OCI-LY3 (cell line): ENCODE measurements at regions not wholly inside any gene's neighbourhood (a gene's known extent, or its start where the extent isn't known, plus 50 kb on each side); places are given as distances from the start of the nearest gene placed in this dataset.

ENCODE experiments used
- H2AFZ ChIP-seq: fragments of 200-600, 300-600 bp; shearing (Covaris generic); 2 replicates; pipeline ENCODE4 v1.6.0; 2014; ENCODE audit warnings: antibody characterized with exemption, low read depth, low read length
- H3K27ac ChIP-seq: fragments of 200-600, 300-600 bp; sonication (generic); 2 replicates; pipeline ENCODE4 v1.5.1; 2014; ENCODE audit warnings: mild to moderate bottlenecking, low read length, moderate library complexity, mixed read lengths
- H3K27me3 ChIP-seq: fragments of 200-600, 300-600 bp; sonication (generic); 2 replicates; pipeline ENCODE4 v1.6.1; 2014; ENCODE audit warnings: low read depth, low read length, mixed read lengths
- H3K36me3 ChIP-seq: fragments of 200-600, 300-600 bp; sonication (generic); replicated peaks from 2 replicates; pipeline ENCODE3; 2014; ENCODE audit warnings: low read depth, low read length, mixed read lengths
- H3K4me1 ChIP-seq: fragments of 300-600, 200-600 bp; sonication (generic); 2 replicates; pipeline ENCODE4 v1.6.1; 2014; ENCODE audit warnings: low read length, mixed read lengths
- H3K4me2 ChIP-seq: fragments of 200-600, 300-600 bp; sonication (generic); 2 replicates; pipeline ENCODE4 v1.6.1; 2014; ENCODE audit warnings: low read length, mixed read lengths
- H3K4me3 ChIP-seq: fragments of 300-600, 200-600 bp; sonication (generic); 2 replicates; pipeline ENCODE4 v1.5.1; 2014; ENCODE audit warnings: antibody characterized with exemption, mild to moderate bottlenecking, low read length, moderate library complexity
- H3K79me2 ChIP-seq: fragments of 300-600, 200-600 bp; shearing (Covaris generic); 2 replicates; pipeline ENCODE4 v1.6.1; 2014; ENCODE audit warnings: mild to moderate bottlenecking, low read length, mixed read lengths
- H3K9ac ChIP-seq: fragments of 300-600, 200-600 bp; shearing (Covaris generic); 2 replicates; pipeline ENCODE4 v1.6.0; 2014; ENCODE audit warnings: mild to moderate bottlenecking, low read length, moderate library complexity
- H3K9me3 ChIP-seq: fragments of 200-600, 300-600 bp; shearing (Covaris generic); 2 replicates; pipeline ENCODE4 v1.6.1; 2014; ENCODE audit warnings: low read length, mixed read lengths; ENCODE audit not compliant: insufficient read depth
- H4K20me1 ChIP-seq: fragments of 200-600, 300-600 bp; sonication (generic); 2 replicates; pipeline ENCODE4 v1.6.1; 2016; ENCODE audit warnings: low read length, mixed read lengths; ENCODE audit not compliant: insufficient read depth
- EZH2phosphoT487 ChIP-seq: fragments of 200-600 bp; shearing (Covaris generic); IDR thresholded peaks from 2 replicates; pipeline ENCODE4 v1.6.1; 2018; ENCODE audit warnings: antibody characterized with exemption, mixed run types, low read depth
- TF ChIP-seq, protein P1 (sequence below): fragments of 200-600, 300-600 bp; sonication (generic); IDR thresholded peaks from 2 replicates; pipeline ENCODE4 v1.5.1; 2014; ENCODE audit warnings: antibody characterized with exemption, low read length, low read depth

DNA sequence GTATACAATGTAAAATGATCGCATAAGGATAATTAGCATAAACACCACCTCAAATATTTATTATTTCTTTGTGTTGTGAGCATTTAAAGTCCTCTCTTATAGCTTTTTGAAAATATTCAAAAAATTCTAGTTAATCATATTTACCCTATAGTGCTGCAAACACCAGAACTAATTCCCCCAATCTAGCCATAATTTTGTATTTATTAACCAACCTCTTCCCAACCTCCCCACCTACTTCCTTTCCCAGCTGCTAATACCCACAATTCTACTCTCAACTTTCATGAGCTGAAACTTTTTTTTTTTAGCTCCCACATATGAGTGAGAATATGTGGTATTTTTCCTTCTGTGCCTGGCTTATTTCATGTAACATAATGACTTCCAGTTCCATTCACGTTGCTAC lies 317.8 kb upstream of the ATP10B start:
- Histone ChIP-seq H3K4me2 (no peak overlapping the region), H3K9ac (no peak overlapping the region), H2AFZ (no peak overlapping the region), H3K27me3 (no peaks in the 10 kb centered on the region), H3K27ac (no peak overlapping the region), H3K79me2 (no peaks in the 10 kb centered on the region), H3K4me1 (no peaks in the 10 kb centered on the region), H3K36me3 (no peaks in the 10 kb centered on the region), H4K20me1 (no peaks in the 10 kb centered on the region), H3K9me3 (no peaks in the 10 kb centered on the region), H3K4me3 (no peak overlapping the region)
- no peak for TF ChIP-seq EZH2phosphoT487
- TF ChIP-seq, protein P1, sequence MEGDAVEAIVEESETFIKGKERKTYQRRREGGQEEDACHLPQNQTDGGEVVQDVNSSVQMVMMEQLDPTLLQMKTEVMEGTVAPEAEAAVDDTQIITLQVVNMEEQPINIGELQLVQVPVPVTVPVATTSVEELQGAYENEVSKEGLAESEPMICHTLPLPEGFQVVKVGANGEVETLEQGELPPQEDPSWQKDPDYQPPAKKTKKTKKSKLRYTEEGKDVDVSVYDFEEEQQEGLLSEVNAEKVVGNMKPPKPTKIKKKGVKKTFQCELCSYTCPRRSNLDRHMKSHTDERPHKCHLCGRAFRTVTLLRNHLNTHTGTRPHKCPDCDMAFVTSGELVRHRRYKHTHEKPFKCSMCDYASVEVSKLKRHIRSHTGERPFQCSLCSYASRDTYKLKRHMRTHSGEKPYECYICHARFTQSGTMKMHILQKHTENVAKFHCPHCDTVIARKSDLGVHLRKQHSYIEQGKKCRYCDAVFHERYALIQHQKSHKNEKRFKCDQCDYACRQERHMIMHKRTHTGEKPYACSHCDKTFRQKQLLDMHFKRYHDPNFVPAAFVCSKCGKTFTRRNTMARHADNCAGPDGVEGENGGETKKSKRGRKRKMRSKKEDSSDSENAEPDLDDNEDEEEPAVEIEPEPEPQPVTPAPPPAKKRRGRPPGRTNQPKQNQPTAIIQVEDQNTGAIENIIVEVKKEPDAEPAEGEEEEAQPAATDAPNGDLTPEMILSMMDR = no peak

DNA sequence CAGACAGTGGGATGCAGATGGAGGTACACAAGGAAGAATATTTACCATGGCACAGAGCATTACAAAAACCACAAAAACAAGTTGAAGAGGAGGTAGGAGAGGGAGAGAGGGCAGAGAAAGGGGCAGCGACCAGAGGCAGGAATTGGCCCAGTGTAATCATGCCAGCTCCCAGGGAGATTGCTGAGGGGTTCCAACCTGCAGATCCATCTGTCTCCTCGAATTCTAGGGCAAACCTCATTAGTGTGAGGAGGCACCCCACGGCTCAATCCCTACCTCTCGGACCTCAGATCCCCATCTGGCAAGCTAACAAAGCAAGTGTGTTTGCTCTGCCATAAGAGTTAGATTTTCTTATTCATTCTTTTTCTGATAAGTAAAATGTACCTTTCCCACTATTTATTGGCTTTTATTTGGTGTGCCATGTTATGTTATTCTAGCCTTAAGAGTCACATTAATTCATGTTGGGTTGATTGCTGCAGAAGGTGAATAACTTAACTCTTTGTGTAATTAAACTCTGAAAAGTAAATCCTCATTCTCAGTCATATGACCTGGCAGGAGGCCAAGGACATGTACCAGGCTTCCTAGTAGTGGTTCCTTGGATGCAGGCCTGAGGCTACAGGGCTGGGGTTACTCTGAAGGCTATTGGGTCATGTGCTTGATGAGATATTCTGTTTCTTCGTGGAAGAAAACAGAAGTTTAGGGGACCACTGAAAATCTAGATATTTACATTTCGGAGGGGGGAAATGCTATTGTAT lies 315.2 kb upstream of the ATP10B start:
- Histone ChIP-seq H3K4me1 (no peaks in the 10 kb centered on the region), H4K20me1 (no peaks in the 10 kb centered on the region), H3K36me3 (no peaks in the 10 kb centered on the region), H3K4me2 (no peak overlapping the region), H3K4me3 (no peak overlapping the region), H3K9ac (no peak overlapping the region), H3K79me2 (no peaks in the 10 kb centered on the region), H3K9me3 (no peaks in the 10 kb centered on the region), H3K27ac (no peak overlapping the region), H2AFZ (no peak overlapping the region), H3K27me3 (no peaks in the 10 kb centered on the region)
- TF ChIP-seq EZH2phosphoT487 = no peak
- TF ChIP-seq, protein P1 = no peak

DNA sequence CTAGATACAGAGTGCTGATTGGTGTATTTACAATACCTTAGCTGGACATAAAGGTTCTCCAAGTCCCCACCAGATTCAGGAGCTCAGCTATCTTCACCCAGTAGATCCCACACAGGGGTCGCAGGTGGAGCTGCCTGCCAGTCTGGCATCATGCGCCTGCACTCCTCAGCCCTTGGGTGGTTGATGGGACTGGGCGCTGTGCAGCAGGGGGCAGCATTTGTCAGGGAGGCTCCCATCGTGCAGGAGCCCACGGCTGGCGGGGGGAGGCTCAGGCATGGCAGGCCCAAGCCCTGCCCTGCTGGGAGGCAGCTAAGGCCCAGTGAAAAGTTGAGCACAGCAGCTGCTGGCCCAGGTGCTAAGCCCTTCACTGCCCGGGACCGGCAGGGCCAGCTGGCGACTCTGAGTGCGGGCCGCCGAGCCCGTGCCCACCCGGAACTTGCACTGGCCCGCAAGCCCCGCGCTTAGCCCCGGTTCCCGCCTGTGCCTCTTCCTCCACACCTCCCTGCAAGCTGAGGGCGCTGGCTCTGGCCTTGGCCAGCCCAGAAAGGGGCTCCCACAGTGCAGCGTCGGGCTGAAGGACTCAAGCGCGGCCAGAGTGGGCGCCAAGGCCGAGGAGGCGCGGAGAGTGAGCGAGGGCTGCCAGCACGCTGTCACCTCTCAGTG lies 314.1 kb upstream of the ATP10B start:
- H3K79me2 ChIP-seq = no peaks in the 10 kb centered on the region
- no peak overlapping the region for H3K9ac ChIP-seq
- no peaks in the 10 kb centered on the region for H3K36me3 ChIP-seq
- no peaks in the 10 kb centered on the region for H3K4me1 ChIP-seq
- H3K27me3 ChIP-seq = no peaks in the 10 kb centered on the region
- H3K4me3 ChIP-seq = no peak overlapping the region
- no peak overlapping the region for H2AFZ ChIP-seq
- H3K4me2 ChIP-seq = no peak overlapping the region
- no peaks in the 10 kb centered on the region for H4K20me1 ChIP-seq
- TF ChIP-seq EZH2phosphoT487 = no peak
- TF ChIP-seq, protein P1 = no peak
- H3K9me3 ChIP-seq = no peaks in the 10 kb centered on the region
- H3K27ac ChIP-seq = no peak overlapping the region

DNA sequence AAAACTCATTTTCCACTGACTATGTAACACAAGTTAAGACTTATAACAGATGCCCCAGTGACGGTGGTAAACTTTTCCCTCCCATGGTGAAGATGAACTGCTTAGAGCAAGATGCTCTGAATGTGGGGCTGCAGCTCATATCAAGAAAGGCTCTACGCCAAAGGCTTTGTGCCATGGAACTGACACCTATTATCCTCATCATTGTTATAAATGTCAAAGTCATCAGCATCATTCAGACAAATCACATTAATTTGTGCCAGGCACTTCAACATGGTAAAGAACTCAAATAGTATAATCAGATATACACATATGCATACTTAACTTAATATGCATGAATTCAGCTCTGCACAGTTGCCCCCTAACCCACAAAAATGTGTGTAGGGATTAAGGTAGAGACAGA lies 305.9 kb upstream of the ATP10B start:
- TF ChIP-seq, protein P1 = no peak
- no peak for TF ChIP-seq EZH2phosphoT487
- Histone ChIP-seq H3K27me3 (no peaks in the 10 kb centered on the region), H3K4me3 (no peak overlapping the region), H3K36me3 (no peaks in the 10 kb centered on the region), H3K4me2 (no peak overlapping the region), H4K20me1 (no peaks in the 10 kb centered on the region), H3K9ac (no peak overlapping the region), H3K4me1 (no peaks in the 10 kb centered on the region), H2AFZ (no peak overlapping the region), H3K27ac (no peak overlapping the region), H3K79me2 (no peaks in the 10 kb centered on the region), H3K9me3 (no peaks in the 10 kb centered on the region)
